ENCODE measurements at regions not wholly inside any gene's neighbourhood (a gene's known extent, or its start where the extent isn't known, plus 50 kb on each side); places are given as distances from the start of the nearest gene placed in this dataset.

DNA sequence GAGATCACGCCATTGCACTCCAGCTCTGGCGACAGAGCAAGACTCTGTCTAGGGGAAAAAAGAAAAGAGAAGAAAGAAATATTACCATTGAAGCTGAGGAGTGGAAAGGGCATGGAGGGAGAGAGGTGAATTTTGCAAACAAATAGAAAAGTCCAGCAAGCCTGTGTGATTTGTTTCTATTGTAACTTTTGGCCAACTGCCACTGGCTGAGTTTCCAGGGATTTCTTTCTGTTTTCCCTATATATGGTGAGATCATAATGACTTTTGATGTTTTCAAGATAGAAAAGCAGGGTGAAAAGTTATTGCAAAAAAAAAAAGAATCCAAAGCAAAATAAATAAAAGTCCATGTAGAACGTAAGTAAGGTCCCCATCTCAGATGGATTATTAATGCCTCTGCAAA, 184.2 kb upstream of the RALGAPA2 start:
- Histone ChIP-seq H3K9me3 (replicated peaks in 1 of 3) (no peaks in the 10 kb centered on the region), H3K27me3 (no peaks in the 10 kb centered on the region), H3K4me1 (replicated peaks in 1 of 2) (no peaks in the 10 kb centered on the region), H3K4me3 (no peak overlapping the region), H3K27ac (no peak overlapping the region), H3K36me3 (replicated peaks in 1 of 2) (no peaks in the 10 kb centered on the region)
- WGBS, 4 donors = 59 to 72% (median 70%) methylated on average over 3 of the region's 3 CpGs
- intact Hi-C loops (cut with DNase I) = no loop called here
- DNase-seq = no peak
- TF ChIP-seq, protein P1, sequence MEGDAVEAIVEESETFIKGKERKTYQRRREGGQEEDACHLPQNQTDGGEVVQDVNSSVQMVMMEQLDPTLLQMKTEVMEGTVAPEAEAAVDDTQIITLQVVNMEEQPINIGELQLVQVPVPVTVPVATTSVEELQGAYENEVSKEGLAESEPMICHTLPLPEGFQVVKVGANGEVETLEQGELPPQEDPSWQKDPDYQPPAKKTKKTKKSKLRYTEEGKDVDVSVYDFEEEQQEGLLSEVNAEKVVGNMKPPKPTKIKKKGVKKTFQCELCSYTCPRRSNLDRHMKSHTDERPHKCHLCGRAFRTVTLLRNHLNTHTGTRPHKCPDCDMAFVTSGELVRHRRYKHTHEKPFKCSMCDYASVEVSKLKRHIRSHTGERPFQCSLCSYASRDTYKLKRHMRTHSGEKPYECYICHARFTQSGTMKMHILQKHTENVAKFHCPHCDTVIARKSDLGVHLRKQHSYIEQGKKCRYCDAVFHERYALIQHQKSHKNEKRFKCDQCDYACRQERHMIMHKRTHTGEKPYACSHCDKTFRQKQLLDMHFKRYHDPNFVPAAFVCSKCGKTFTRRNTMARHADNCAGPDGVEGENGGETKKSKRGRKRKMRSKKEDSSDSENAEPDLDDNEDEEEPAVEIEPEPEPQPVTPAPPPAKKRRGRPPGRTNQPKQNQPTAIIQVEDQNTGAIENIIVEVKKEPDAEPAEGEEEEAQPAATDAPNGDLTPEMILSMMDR (IDR thresholded peaks at IDR 0.05) = no peak
- no peak for TF ChIP-seq POLR2A (IDR thresholded peaks at IDR 0.05)

DNA sequence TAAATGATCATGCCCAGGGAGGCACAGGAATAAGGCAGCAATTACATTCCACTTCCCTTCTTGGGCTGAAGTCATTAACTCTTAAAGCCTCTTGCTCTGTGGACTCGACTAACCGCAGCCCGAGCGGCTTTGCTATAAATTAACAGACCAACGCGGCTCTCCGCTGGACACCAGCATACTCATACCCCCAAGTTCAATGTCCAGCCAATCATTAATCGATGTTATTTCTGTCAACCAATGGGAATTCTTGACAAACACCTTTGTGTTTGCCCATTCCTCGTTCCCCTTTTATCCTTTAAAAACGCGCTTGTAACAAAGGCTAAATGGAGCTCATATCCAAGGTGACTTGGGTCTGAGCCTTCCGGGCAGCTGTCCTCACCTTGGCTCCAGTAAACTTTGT, 183.1 kb upstream of the RALGAPA2 start:
- TF ChIP-seq, protein P1 (IDR thresholded peaks at IDR 0.05) = no peak
- no peak for TF ChIP-seq POLR2A (IDR thresholded peaks at IDR 0.05)
- intact Hi-C loops (cut with DNase I) = no loop called here
- Histone ChIP-seq H3K27me3 (no peaks in the 10 kb centered on the region), H3K4me1 (replicated peaks in 1 of 2) (no peaks in the 10 kb centered on the region), H3K9me3 (replicated peaks in 1 of 3) (no peaks in the 10 kb centered on the region), H3K4me3 (no peak overlapping the region), H3K36me3 (replicated peaks in 1 of 2) (no peaks in the 10 kb centered on the region), H3K27ac (no peak overlapping the region)
- 85 to 89% (median 88%) methylated on average over 12 of the region's 12 CpGs for WGBS, 4 donors
- no peak for DNase-seq

DNA sequence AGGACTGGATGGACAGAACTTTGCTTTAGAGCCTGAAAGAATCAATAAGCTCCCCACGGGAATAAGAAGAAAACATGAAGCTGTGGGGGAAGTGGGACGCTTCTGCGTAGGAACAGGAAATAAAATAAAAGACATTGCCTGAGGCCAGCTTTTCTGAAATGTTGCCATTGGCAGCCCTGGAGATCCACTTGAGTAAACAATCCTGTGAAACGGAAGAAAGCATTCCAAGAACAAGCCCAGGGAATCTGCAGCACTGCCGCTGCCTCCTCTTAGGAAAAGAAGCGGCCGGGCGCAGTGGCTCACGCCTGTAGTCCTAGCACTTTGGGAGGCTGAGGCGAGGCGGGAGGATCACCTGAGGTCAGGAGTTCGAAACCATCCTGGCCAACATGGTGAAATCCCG, 182.3 kb upstream of the RALGAPA2 start:
- intact Hi-C loops (cut with DNase I) = no loop called here
- H3K4me1 ChIP-seq (replicated peaks in 1 of 2) = no peaks in the 10 kb centered on the region
- DNase-seq = no peak
- H3K27ac ChIP-seq = no peak overlapping the region
- H3K4me3 ChIP-seq = no peak overlapping the region
- H3K9me3 ChIP-seq (replicated peaks in 1 of 3) = no peaks in the 10 kb centered on the region
- no peak for TF ChIP-seq POLR2A (IDR thresholded peaks at IDR 0.05)
- TF ChIP-seq, protein P1 (IDR thresholded peaks at IDR 0.05) = no peak
- 73 to 80% (median 78%) methylated on average over 13 of the region's 13 CpGs for WGBS, 4 donors
- H3K27me3 ChIP-seq = no peaks in the 10 kb centered on the region
- H3K36me3 ChIP-seq (replicated peaks in 1 of 2) = no peaks in the 10 kb centered on the region

DNA sequence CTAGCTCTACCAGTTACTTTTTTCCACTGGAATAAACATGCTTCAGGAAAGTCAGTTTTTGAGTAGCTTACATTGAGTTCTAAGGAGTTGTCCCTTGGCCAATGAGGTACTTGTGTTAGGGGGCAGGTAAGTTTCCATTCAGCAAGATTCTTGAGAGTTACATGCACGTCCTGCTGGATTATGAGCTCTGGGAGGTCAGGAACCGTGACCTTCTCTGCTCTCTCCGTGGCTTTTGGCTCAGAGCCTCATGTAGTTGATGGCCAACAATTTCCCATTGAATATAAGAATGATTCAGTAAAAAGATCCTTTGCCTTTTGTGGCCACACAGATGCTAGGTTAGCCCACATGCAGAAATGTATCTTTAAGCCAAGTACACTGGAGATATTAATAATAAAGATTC, 181.8 kb upstream of the RALGAPA2 start:
- Histone ChIP-seq H3K9me3 (replicated peaks in 1 of 3) (no peaks in the 10 kb centered on the region), H3K4me3 (no peak overlapping the region), H3K27ac (no peak overlapping the region), H3K36me3 (replicated peaks in 1 of 2) (no peaks in the 10 kb centered on the region), H3K27me3 (no peaks in the 10 kb centered on the region), H3K4me1 (replicated peaks in 1 of 2) (no peaks in the 10 kb centered on the region)
- no peak for DNase-seq
- intact Hi-C loops (cut with DNase I) = no loop called here
- 21 to 27% (median 25%) methylated on average over 3 of the region's 3 CpGs for WGBS, 4 donors
- TF ChIP-seq, protein P1 (IDR thresholded peaks at IDR 0.05) = no peak
- no peak for TF ChIP-seq POLR2A (IDR thresholded peaks at IDR 0.05)

Data from adrenal gland (tissue), 9 donors.